ENCODE measurements at regions not wholly inside any gene's neighbourhood (a gene's known extent, or its start where the extent isn't known, plus 50 kb on each side); places are given as distances from the start of the nearest gene placed in this dataset.

DNA sequence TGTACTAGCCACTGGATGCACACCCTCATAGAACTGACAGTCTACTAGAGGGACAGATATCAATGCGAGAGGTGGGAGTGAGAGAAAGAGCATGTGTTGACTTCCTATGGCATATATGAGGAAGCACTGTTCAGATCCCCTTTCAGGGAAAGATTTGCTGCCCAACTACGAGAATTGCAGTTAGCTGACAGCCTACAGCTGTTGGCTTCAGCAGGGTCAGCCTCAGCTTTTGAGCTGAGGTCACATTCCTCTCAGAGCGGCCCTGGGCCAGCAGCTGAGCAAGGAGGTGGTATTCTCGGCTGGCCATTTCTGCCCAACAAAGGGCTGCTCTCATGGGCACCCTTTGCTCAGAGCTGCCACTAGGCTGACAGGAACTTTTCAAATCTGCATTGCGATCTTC, 580.2 kb downstream of the MID1IP1 start:
- no peak for DNase-seq (ENCODE audit: low spot score, unreplicated experiment)
- H3K4me1 Mint-ChIP-seq (ENCODE audit: low read depth), result no peaks in the 10 kb centered on the region
- peaks cover 18% of the 10 kb centered on the region for H3K9me3 Mint-ChIP-seq (ENCODE audit: low read depth)

DNA sequence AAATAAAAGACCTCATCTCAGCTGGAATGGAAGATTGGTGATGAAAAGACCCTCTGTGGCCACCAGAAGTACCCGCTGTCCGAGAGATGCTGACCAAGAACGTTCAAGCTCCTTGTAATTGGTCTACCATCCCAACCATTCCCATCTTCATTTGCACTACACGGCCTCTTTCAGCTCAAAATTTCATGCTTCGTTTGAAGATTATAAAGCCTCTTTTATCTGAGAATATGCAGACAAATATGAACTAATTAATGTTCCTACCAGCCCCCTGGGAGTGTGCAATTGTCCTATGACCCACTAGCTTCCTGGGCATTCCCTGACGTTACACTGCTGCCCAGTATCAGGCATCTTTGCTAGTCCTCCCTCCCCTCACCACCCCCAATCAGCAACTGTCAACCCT, 583.7 kb downstream of the MID1IP1 start:
- no peak overlapping the region for H3K27ac Mint-ChIP-seq
- peaks cover 12% of the 10 kb centered on the region for H3K9me3 Mint-ChIP-seq (ENCODE audit: low read depth)
- H3K4me3 Mint-ChIP-seq (ENCODE audit: low read depth), result no peak overlapping the region
- H3K36me3 Mint-ChIP-seq (ENCODE audit: insufficient read depth), result no peaks in the 10 kb centered on the region
- TF ChIP-seq, protein P1, sequence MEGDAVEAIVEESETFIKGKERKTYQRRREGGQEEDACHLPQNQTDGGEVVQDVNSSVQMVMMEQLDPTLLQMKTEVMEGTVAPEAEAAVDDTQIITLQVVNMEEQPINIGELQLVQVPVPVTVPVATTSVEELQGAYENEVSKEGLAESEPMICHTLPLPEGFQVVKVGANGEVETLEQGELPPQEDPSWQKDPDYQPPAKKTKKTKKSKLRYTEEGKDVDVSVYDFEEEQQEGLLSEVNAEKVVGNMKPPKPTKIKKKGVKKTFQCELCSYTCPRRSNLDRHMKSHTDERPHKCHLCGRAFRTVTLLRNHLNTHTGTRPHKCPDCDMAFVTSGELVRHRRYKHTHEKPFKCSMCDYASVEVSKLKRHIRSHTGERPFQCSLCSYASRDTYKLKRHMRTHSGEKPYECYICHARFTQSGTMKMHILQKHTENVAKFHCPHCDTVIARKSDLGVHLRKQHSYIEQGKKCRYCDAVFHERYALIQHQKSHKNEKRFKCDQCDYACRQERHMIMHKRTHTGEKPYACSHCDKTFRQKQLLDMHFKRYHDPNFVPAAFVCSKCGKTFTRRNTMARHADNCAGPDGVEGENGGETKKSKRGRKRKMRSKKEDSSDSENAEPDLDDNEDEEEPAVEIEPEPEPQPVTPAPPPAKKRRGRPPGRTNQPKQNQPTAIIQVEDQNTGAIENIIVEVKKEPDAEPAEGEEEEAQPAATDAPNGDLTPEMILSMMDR (IDR thresholded peaks at IDR 0.05; ENCODE audit: unreplicated experiment), result no peak
- no peaks in the 10 kb centered on the region for H3K4me1 Mint-ChIP-seq (ENCODE audit: low read depth)
- H3K27me3 Mint-ChIP-seq, result no peaks in the 10 kb centered on the region
- DNase-seq (ENCODE audit: low spot score, unreplicated experiment), result no peak

More for the DNA sequence above, 580.2 kb downstream of the MID1IP1 start:
- Mint-ChIP-seq H3K27ac (no peak overlapping the region), H3K36me3 (ENCODE audit: insufficient read depth) (no peaks in the 10 kb centered on the region), H3K4me3 (ENCODE audit: low read depth) (no peak overlapping the region), H3K27me3 (no peaks in the 10 kb centered on the region)
- TF ChIP-seq, protein P1 (IDR thresholded peaks at IDR 0.05; ENCODE audit: unreplicated experiment), result no peak

DNA sequence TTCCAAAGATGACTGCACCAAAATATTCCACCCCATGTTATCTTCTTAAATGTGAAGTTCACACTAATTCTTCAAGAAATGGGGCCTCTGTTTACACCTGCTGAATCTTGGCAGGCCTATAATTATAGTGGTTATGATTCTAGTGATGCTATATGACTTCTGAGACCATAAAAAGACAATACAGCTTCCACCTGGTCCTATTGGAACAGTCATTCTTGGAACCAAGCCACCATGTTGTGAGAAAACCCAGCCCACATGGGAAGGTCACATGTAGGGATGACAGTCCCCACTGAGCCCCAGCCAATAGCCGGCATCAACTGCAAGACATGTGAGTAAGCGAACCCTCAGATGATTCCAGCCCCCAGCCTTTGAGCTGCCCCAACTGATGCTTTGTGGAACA, 587.5 kb downstream of the MID1IP1 start:
- Mint-ChIP-seq H3K9me3 (ENCODE audit: low read depth) (peaks cover 21% of the 10 kb centered on the region), H3K27me3 (no peaks in the 10 kb centered on the region), H3K4me3 (ENCODE audit: low read depth) (no peak overlapping the region), H3K4me1 (ENCODE audit: low read depth) (no peaks in the 10 kb centered on the region), H3K36me3 (ENCODE audit: insufficient read depth) (no peaks in the 10 kb centered on the region), H3K27ac (no peak overlapping the region)
- TF ChIP-seq, protein P1 (IDR thresholded peaks at IDR 0.05; ENCODE audit: unreplicated experiment), result no peak
- DNase-seq (ENCODE audit: low spot score, unreplicated experiment), result no peak

DNA sequence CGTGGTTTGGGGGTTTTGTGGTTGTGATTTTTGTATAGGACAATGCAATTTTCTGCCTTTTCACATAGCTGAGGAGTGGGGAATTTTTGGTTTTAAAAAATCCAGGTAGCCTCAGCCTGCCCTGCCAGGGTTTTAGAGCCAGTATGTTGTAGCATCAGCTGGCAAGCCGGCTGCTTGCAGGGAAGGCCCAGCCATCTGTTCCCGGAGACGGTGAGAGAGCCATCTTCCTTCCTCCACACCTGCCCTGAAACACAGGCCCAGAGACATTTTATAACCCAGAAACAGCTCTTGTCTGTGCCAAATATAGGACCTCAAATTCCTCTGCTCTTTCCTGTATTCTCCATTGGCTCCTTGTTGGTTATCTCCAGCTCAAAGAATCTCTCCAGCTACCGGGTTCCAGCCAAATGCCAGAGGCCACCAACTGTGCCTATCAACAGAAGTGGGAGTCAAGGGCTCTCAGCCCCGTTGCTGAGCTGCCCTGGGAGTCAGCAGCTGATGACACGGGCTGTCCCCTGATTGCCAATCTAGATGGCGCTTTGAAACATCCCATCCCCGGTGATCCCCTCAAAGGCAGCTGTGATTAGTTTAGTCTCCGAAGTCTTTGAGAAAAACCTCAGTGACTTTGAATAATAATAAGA, 595.2 kb downstream of the MID1IP1 start:
- Mint-ChIP-seq H3K36me3 (ENCODE audit: insufficient read depth) (no peaks in the 10 kb centered on the region), H3K9me3 (ENCODE audit: low read depth) (peaks cover 14% of the 10 kb centered on the region), H3K27me3 (no peaks in the 10 kb centered on the region), H3K4me1 (ENCODE audit: low read depth) (peaks cover 10% of the 10 kb centered on the region), H3K4me3 (ENCODE audit: low read depth) (no peak overlapping the region), H3K27ac (no peak overlapping the region)
- TF ChIP-seq, protein P1 (IDR thresholded peaks at IDR 0.05; ENCODE audit: unreplicated experiment), result no peak
- no peak for DNase-seq (ENCODE audit: low spot score, unreplicated experiment)

DNA sequence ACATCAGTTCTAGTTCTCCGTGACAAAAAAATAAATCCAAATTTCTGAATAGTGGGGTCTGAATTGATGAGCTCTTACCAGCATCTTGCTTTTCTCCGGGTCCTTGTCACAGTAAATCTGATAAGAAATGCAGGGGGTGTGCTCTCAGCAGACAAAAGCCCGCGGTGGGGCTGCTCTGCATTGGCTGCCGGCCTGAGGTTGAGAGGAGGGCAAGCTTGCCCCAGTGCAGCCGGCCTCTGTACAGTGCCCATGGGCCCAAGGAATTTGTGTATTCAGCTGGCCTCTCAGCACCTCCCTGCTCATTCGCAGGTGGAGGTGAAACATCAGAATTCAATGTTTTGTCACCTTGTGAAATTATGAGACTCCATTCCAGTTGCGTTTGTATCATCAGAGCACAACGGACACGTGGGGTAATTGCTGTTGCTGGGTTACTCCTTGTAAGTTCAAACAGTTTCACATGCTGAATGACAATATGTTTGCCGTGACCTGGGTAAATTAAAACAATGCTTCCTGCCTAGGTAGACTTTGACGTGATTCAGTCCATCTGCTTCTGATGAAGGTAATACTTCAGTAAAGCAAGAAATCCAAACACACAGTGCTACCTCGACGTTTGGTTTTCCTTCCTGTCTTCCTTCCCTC, 596.4 kb downstream of the MID1IP1 start:
- Mint-ChIP-seq H3K4me1 (ENCODE audit: low read depth) (peaks cover 10% of the 10 kb centered on the region), H3K36me3 (ENCODE audit: insufficient read depth) (no peaks in the 10 kb centered on the region), H3K4me3 (ENCODE audit: low read depth) (no peak overlapping the region), H3K9me3 (ENCODE audit: low read depth) (peaks cover 18% of the 10 kb centered on the region), H3K27me3 (no peaks in the 10 kb centered on the region), H3K27ac (no peak overlapping the region)
- TF ChIP-seq, protein P1 (IDR thresholded peaks at IDR 0.05; ENCODE audit: unreplicated experiment), result no peak
- no peak for DNase-seq (ENCODE audit: low spot score, unreplicated experiment)
